Common myeloid progenitor, CD34-positive (primary cell): ENCODE measurements at regions not wholly inside any gene's neighbourhood (a gene's known extent, or its start where the extent isn't known, plus 50 kb on each side); places are given as distances from the start of the nearest gene placed in this dataset.
A peak's percentile ranks its signal among the peaks of the same experiment; 100 is the strongest.

Experiments used
- CTCF ChIA-PET: fragments of 350-600 bp; sonication (Branson Sonifier 250); formaldehyde crosslinking; loops from one replicate; lab custom pipeline; 2021; ENCODE audit warnings: antibody characterized with exemption; lab: Charles Lee
- POLR2A ChIA-PET: fragments of 350-600 bp; sonication (Branson Sonifier 250); formaldehyde crosslinking; loops from one replicate; lab custom pipeline; 2021; ENCODE audit warnings: antibody characterized with exemption; lab: Charles Lee
- DNase-seq, 3 donors: peaks; one replicate each; pipeline versions ENCODE4 v3.0.0 to v3.0.0-alpha.2; 2013
- H3K27ac ChIP-seq, 2 experiments: 1 replicate in 1 of 2; 2 replicates in 1 of 2; pipeline ENCODE4 v1.7.0; 2013; ENCODE audit warnings: inconsistent platforms in 2 of 2, low read length in 2 of 2, mild to moderate bottlenecking in 2 of 2, low read depth in 1 of 2, moderate library complexity in 1 of 2; ENCODE audit not compliant: severe bottlenecking in 2 of 2, insufficient read depth in 1 of 2, poor library complexity in 1 of 2
- H3K27me3 ChIP-seq, 5 experiments: replicated peaks in 2 of 5; 1 replicate in 3 of 5; 2 replicates in 2 of 5; pipeline versions ENCODE4 v1.6.1 to v1.7.0; 2013; ENCODE audit warnings: low read length in 4 of 5, mild to moderate bottlenecking in 2 of 5, moderate library complexity in 2 of 5, inconsistent platforms in 1 of 5; ENCODE audit not compliant: insufficient read depth in 5 of 5, control insufficient read depth in 4 of 5
- H3K36me3 ChIP-seq, 4 experiments: 1 replicate in 2 of 4; 2 replicates in 2 of 4; pipeline versions ENCODE4 v1.6.1 to v1.7.0; 2013; ENCODE audit warnings: low read length in 3 of 4, control low read depth in 1 of 4, mild to moderate bottlenecking in 1 of 4; ENCODE audit not compliant: control insufficient read depth in 4 of 4, insufficient read depth in 4 of 4
- H3K4me1 ChIP-seq, 4 experiments: 1 replicate in 3 of 4; 2 replicates in 1 of 4; pipeline versions ENCODE4 v1.6.1 to v1.7.1; 2013; ENCODE audit warnings: low read length in 3 of 4, mild to moderate bottlenecking in 3 of 4, control low read depth in 1 of 4, inconsistent platforms in 1 of 4, moderate library complexity in 1 of 4; ENCODE audit not compliant: control insufficient read depth in 4 of 4, insufficient read depth in 4 of 4; ENCODE audit errors: control extremely low read depth in 1 of 4
- H3K4me3 ChIP-seq, 7 experiments: 1 replicate in 4 of 7; 2 replicates in 3 of 7; pipeline versions ENCODE4 v1.5.1 to v1.7.0; 2013; ENCODE audit warnings: mild to moderate bottlenecking in 7 of 7, low read length in 6 of 7, moderate library complexity in 6 of 7, inconsistent platforms in 2 of 7, low read depth in 2 of 7, control low read depth in 1 of 7; ENCODE audit not compliant: insufficient read depth in 4 of 7, control insufficient read depth in 1 of 7; ENCODE audit errors: extremely low read depth in 1 of 7
- H3K9me3 ChIP-seq, 5 experiments: 1 replicate in 4 of 5; 2 replicates in 1 of 5; pipeline versions ENCODE4 v1.6.1 to v1.7.1; 2013; ENCODE audit warnings: low read length in 4 of 5, mild to moderate bottlenecking in 2 of 5, inconsistent platforms in 1 of 5, low read depth in 1 of 5, moderate library complexity in 1 of 5; ENCODE audit not compliant: control insufficient read depth in 4 of 5, insufficient read depth in 2 of 5; ENCODE audit errors: control extremely low read depth in 1 of 5
- WGBS: methylation state at CpG from one replicate; pipeline ENCODE4 v1.1.5; 2013; ENCODE audit not compliant: insufficient coverage; 5-methylcytosine and 5-hydroxymethylcytosine counted together

GRCh38 chr2:172270278-172271079, 156.9 kb upstream of the ITGA6 start:
- POLR2A ChIA-PET: no interaction called here
- DNase-seq: no peak
- H3K27ac ChIP-seq: no peak overlapping the region
- H3K9me3 ChIP-seq: no peaks in the 10 kb centered on the region
- 76% methylated on average over 11 of the region's 11 CpGs for WGBS
- CTCF ChIA-PET: interaction anchor here (1.0 to 1.5 kb wide), 3 partner anchors 13 to 128 kb away, joined by 3 read pairs; no protein-coding TSS in a partner anchor
- no peaks in the 10 kb centered on the region for H3K36me3 ChIP-seq
- no peak overlapping the region for H3K4me3 ChIP-seq
- H3K27me3 ChIP-seq: no peaks in the 10 kb centered on the region
- H3K4me1 ChIP-seq: peaks cover 4 to 27% (median 20%) of the 10 kb centered on the region in 4 experiments

GRCh38 chr2:172273910-172274571, 153.3 kb upstream of the ITGA6 start:
- no peaks in the 10 kb centered on the region for H3K36me3 ChIP-seq
- H3K4me1 ChIP-seq: peaks cover 4 to 37% (median 26%) of the 10 kb centered on the region in 4 experiments
- peak overlapping the region in 1 of 7 experiments; percentile 19 for H3K4me3 ChIP-seq
- ChIA-PET POLR2A (interaction anchor here (0.5 to 0.6 kb wide), 2 partner anchors 71 to 262 kb away, joined by 3 read pairs; no protein-coding TSS in a partner anchor), CTCF (interaction anchor here (0.6 to 2.0 kb wide), 5 partner anchors 11 to 188 kb away, joined by 3 to 5 read pairs (median 3); no protein-coding TSS in a partner anchor)
- DNase-seq: peak in 2 of 3 donors; percentile 55 to 74
- H3K27me3 ChIP-seq: no peaks in the 10 kb centered on the region
- 87% methylated on average over 3 of the region's 6 CpGs for WGBS
- H3K27ac ChIP-seq: no peak overlapping the region
- H3K9me3 ChIP-seq: peaks cover 0 to 5% (median 0%) of the 10 kb centered on the region in 5 experiments

DNA sequence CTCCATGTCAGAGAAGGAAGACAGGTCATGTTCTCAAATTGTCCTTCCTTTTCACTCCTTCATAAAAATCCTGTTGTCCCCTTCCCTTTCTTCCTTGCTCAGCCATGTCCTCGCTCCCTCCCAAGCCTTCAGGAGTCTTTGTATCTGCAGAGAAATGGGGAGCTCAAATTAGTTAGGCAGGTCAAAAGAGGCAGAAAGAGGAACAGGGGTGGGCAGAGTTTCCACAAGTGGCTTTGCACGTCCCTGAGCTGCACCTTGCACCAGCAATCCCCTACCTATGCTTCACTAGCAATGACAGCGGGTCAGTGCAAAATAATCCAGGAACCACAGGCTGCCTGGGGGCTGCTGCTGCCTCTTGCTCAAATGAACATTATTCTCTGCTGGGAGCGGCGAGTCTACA, 152.1 kb upstream of the ITGA6 start:
- no peaks in the 10 kb centered on the region for H3K27me3 ChIP-seq
- peaks cover 0 to 5% (median 0%) of the 10 kb centered on the region in 5 experiments for H3K9me3 ChIP-seq
- no peak for DNase-seq
- CTCF ChIA-PET: interaction anchor here (1.1 to 1.8 kb wide), 2 partner anchors 35 to 187 kb away, joined by 3 to 7 read pairs; no protein-coding TSS in a partner anchor
- POLR2A ChIA-PET: no interaction called here
- 75% methylated on average over 4 of the region's 5 CpGs for WGBS
- H3K4me3 ChIP-seq: no peak overlapping the region
- peaks cover 7 to 47% (median 37%) of the 10 kb centered on the region in 4 experiments for H3K4me1 ChIP-seq
- no peak overlapping the region for H3K27ac ChIP-seq
- H3K36me3 ChIP-seq: no peaks in the 10 kb centered on the region

DNA sequence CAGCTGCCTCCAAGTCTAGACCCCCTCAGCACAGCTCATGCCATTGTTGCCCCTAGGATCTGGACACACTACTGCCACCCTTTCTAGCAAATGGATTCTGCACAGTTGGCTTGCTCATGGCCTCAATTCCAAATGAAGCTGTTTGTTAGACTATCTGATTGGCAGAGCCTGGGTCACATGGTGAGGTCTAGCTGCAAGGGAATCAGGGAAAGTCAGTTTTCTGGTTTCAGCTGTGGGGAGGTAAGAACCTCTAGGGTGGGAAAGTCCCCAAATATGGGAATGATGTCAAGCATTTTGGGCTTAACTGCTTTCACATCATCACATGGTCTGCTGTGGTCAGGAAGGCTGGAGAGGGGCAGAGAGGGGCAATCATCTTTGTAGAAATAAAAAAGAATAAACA, 150.4 kb upstream of the ITGA6 start:
- Histone ChIP-seq H3K27me3 (no peaks in the 10 kb centered on the region), H3K4me3 (no peak overlapping the region), H3K27ac (no peak overlapping the region), H3K9me3 (peaks cover 0 to 5% (median 0%) of the 10 kb centered on the region in 5 experiments), H3K36me3 (no peaks in the 10 kb centered on the region), H3K4me1 (peaks cover 19 to 60% (median 50%) of the 10 kb centered on the region in 4 experiments)
- CTCF ChIA-PET: interaction anchor here (1.2 kb wide), 1 partner anchor 28 kb away, joined by 3 read pairs; no protein-coding TSS in a partner anchor
- POLR2A ChIA-PET: no interaction called here
- peak in 1 of 3 donors; percentile 29 for DNase-seq

- H3K27me3 ChIP-seq: no peaks in the 10 kb centered on the region
- H3K4me1 ChIP-seq: peaks cover 23 to 76% (median 64%) of the 10 kb centered on the region in 4 experiments
- CTCF ChIA-PET: interaction anchor here (0.8 to 1.6 kb wide), 8 partner anchors 9 to 184 kb away, joined by 3 to 5 read pairs (median 3); no protein-coding TSS in a partner anchor
- H3K4me3 ChIP-seq: no peak overlapping the region
- H3K9me3 ChIP-seq: peaks cover 0 to 5% (median 0%) of the 10 kb centered on the region in 5 experiments
- peak; percentile 69 to 97 (median 92) for DNase-seq
- H3K36me3 ChIP-seq: no peaks in the 10 kb centered on the region
- POLR2A ChIA-PET: interaction anchor here (1.1 kb wide), 1 partner anchor 26 kb away, joined by 3 read pairs; no protein-coding TSS in a partner anchor
- 0% methylated on average over 6 of the region's 6 CpGs for WGBS
- no peak overlapping the region for H3K27ac ChIP-seq
These were observed 148.7 kb upstream of the ITGA6 start for GRCh38 chr2:172278667-172279066.

DNA sequence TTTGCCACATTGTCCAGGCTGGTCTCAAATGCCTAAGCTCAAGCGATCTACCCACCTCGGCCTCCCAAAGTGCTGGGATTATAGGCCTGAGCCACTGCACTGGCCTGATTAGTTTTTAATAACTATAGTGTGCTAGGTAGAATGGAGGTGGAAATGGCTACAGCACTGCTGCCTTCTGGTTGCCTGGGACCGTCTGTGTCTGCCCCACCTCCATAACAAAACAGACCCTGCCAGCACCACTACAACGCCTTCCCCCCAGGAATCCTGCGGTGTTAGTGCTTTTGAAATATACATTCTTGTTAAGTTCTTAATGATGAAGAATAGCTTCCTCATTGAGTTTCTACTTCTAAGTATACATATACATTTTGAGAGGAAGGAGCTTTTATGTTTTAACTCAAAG, 148.2 kb upstream of the ITGA6 start:
- Histone ChIP-seq H3K27me3 (no peaks in the 10 kb centered on the region), H3K9me3 (peaks cover 0 to 5% (median 0%) of the 10 kb centered on the region in 5 experiments), H3K27ac (no peak overlapping the region), H3K4me1 (peaks cover 19 to 76% (median 64%) of the 10 kb centered on the region in 4 experiments), H3K36me3 (no peaks in the 10 kb centered on the region), H3K4me3 (peak overlapping the region in 1 of 7 experiments; percentile 2)
- ChIA-PET CTCF (interaction anchor here (0.8 to 1.6 kb wide), 6 partner anchors 8 to 85 kb away, joined by 3 to 5 read pairs (median 3); no protein-coding TSS in a partner anchor), POLR2A (interaction anchor here (1.1 kb wide), 1 partner anchor 26 kb away, joined by 3 read pairs; no protein-coding TSS in a partner anchor)
- 94% methylated on average over 2 of the region's 5 CpGs for WGBS
- peak in 1 of 3 donors; percentile 26 for DNase-seq
